ENCODE measurements at regions not wholly inside any gene's neighbourhood (a gene's known extent, or its start where the extent isn't known, plus 50 kb on each side); places are given as distances from the start of the nearest gene placed in this dataset.
A peak's percentile ranks its signal among the peaks of the same experiment; 100 is the strongest.

DNA sequence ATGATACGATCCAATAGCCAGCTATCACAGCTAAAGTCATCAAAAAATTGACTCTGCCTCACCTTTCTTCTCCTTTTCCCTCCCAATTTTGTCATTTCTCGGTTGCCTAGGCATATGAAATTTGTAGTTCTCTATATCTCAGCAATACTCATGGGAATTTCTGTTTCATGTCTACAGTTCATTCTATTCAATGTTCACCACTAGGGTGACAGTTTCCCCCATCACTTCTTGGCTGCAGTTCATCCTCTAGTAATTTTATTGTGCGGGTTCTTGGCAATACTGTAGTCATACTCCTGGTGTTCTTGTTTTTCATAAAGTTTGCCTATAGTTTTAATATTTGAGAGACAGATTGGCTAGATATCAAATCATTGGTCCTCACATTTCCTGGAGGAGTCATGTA is 872.2 kb upstream of the ID2 start:
- Mint-ChIP-seq H3K36me3 (ENCODE audit: low read depth) (no peaks in the 10 kb centered on the region), H3K27ac (no peak overlapping the region)

DNA sequence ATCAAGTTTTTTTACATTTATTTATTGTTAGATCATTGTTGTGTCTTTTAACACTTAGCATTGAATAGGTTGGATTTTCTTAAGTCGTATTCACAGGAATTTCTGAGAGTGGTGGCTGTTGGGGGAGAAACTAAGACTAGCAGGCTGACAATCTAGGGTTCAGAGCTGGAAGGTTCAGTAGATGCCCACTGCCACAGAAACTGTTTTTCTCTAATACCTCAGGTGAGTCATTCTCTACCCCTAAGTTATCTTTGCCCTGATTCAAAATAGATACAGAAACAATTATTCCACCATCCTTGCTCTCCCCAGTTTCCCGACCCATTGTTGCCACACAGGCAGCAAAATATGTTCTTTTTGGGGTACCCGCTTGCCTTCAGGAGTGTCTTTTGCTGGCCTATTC is 870.8 kb upstream of the ID2 start:
- H3K27me3 Mint-ChIP-seq (ENCODE audit: insufficient read depth), result peaks cover 1% of the 10 kb centered on the region
- DNase-seq (ENCODE audit: low spot score), result no peak
- no peaks in the 10 kb centered on the region for H3K36me3 Mint-ChIP-seq (ENCODE audit: low read depth)
- peaks cover 30% of the 10 kb centered on the region for H3K9me3 Mint-ChIP-seq
- intact Hi-C loops (cut with micrococcal nuclease), result loop anchor here (5.0 kb wide), 1 partner anchor 39 kb away; no protein-coding TSS in a partner anchor
- H3K4me1 Mint-ChIP-seq (ENCODE audit: low read depth), result no peaks in the 10 kb centered on the region
- H3K4me3 Mint-ChIP-seq, result no peak overlapping the region
- no peak overlapping the region for H3K27ac Mint-ChIP-seq

More for the DNA sequence above, 872.2 kb upstream of the ID2 start:
- peaks cover 23% of the 10 kb centered on the region for H3K9me3 Mint-ChIP-seq
- DNase-seq (ENCODE audit: low spot score), result no peak
- peaks cover under 1% of the 10 kb centered on the region for H3K27me3 Mint-ChIP-seq (ENCODE audit: insufficient read depth)
- intact Hi-C loops (cut with micrococcal nuclease), result loop anchor here (5.0 kb wide), 1 partner anchor 37 kb away; no protein-coding TSS in a partner anchor
- H3K4me1 Mint-ChIP-seq (ENCODE audit: low read depth), result no peaks in the 10 kb centered on the region
- H3K4me3 Mint-ChIP-seq, result no peak overlapping the region

DNA sequence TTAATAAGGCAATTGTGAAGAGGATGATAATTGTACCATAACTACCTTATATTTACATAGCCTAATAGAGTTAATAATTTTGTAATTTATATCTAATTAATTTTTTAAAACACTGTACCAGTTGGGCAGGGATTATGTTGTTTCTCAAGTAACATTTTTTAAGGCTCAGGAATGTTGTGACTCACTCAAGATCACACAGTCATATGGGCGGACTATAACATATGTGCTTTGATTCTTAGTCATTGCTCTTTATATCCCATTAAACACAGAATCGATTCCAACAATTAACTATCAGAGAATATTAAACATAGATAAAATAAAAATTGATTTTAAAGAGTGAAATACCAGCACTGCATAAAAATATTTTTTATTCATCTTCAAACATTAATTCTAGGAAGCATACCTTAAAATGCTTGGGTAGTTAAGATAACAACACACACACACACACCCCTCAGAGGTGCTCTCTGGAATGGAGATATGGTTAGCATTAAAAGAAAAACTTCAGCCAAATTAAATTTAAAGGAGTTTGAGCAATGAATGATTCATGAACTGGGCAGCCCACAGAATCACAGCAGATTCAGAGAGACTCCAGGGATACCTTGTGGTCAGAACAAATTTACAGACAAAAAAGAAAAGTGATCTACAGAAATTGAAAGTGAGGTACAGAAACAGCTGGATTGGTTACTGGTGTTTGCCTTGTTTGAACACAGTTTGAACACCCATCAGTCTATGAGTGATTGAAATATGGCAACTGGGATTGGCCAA is 869.4 kb upstream of the ID2 start:
- peaks cover 1% of the 10 kb centered on the region for H3K27me3 Mint-ChIP-seq (ENCODE audit: insufficient read depth)
- DNase-seq (ENCODE audit: low spot score), result no peak
- no peaks in the 10 kb centered on the region for H3K36me3 Mint-ChIP-seq (ENCODE audit: low read depth)
- H3K9me3 Mint-ChIP-seq, result peaks cover 32% of the 10 kb centered on the region
- H3K4me1 Mint-ChIP-seq (ENCODE audit: low read depth), result no peaks in the 10 kb centered on the region
- no peak overlapping the region for H3K27ac Mint-ChIP-seq
- intact Hi-C loops (cut with micrococcal nuclease), result loop anchor here (5.0 kb wide), 1 partner anchor 40 kb away; no protein-coding TSS in a partner anchor
- no peak overlapping the region for H3K4me3 Mint-ChIP-seq

DNA sequence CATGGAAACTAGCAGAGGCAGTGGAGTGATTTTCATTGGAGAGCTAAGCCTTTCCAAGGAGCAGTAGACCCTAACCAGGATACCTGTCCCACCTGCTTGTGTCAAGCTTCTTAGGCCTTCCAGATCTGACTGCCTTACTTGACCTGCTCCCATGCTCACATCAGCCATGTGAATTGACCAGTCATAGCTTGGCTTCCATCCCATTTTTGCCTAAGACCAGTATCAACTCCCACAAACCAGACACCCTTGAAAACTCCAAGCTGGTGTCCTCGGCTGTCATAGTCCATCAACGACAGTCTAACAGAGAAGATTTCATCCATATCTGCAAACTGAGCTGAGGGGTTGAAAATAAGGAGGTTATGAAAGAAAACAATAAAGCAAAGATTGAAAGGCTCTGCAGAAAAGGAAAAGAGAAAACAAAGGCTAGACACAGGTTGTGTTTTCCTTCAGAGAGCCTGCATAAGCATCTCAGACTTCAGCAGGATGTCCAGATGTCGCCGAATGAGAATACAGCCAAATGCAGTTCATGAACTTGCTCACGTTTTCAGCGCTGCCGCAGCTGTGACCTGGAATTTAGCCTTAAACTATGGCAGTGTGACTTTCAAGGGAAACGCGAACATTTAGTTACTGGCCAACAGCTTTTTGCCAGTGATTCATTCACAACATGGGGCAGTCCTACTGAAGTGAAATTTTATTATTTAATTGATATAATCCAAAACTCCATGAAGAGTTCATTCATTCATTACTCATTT is 868.1 kb upstream of the ID2 start:
- no peak overlapping the region for H3K4me3 Mint-ChIP-seq
- no peaks in the 10 kb centered on the region for H3K36me3 Mint-ChIP-seq (ENCODE audit: low read depth)
- peaks cover 38% of the 10 kb centered on the region for H3K9me3 Mint-ChIP-seq
- H3K4me1 Mint-ChIP-seq (ENCODE audit: low read depth), result no peaks in the 10 kb centered on the region
- no peak for DNase-seq (ENCODE audit: low spot score)
- no peak overlapping the region for H3K27ac Mint-ChIP-seq
- H3K27me3 Mint-ChIP-seq (ENCODE audit: insufficient read depth), result peaks cover 1% of the 10 kb centered on the region
- intact Hi-C loops (cut with micrococcal nuclease), result loop anchor here (5.0 kb wide), 1 partner anchor 41 kb away; no protein-coding TSS in a partner anchor

DNA sequence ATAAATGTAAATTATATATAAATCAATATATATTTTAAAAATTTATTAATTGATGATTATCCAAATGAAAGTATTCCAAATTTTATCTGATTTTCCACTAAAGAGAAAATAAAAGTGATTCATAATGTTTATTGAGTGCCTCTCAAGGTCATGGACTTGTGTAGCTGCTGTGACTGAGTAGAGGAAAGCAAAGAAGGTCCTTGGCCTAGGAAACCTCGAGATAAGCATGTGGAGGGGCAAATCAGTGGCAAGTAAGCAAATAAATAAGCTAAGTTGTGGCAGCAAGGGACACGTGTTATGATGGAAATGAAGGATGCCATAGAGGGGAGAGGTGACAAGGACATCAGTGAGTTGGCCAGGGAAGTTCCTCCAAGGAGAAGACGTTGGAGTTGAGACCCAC is 866.1 kb upstream of the ID2 start:
- Mint-ChIP-seq H3K27me3 (ENCODE audit: insufficient read depth) (peaks cover 1% of the 10 kb centered on the region), H3K36me3 (ENCODE audit: low read depth) (no peaks in the 10 kb centered on the region), H3K4me3 (no peak overlapping the region), H3K27ac (no peak overlapping the region), H3K4me1 (ENCODE audit: low read depth) (no peaks in the 10 kb centered on the region), H3K9me3 (peaks cover 30% of the 10 kb centered on the region)
- intact Hi-C loops (cut with micrococcal nuclease), result no loop called here
- no peak for DNase-seq (ENCODE audit: low spot score)

DNA sequence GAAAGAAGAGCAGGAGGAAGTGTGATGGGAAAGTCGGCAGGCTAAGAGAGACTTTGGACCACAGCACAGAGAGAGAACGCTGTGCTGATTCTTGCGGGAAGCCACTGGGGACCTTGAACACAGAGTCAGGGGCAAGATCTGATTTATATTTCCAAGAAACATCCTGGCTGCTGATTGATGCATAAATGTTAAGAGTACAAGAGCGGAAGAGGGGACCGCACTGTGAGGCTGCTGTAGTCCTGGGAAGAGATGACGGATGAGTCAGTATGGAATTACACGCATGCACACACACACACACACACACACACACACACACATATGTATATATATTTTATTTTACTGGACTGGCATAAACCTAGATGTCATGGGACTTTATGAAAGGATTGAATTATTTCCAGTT is 865.6 kb upstream of the ID2 start:
- H3K4me1 Mint-ChIP-seq (ENCODE audit: low read depth), result no peaks in the 10 kb centered on the region
- no peak overlapping the region for H3K4me3 Mint-ChIP-seq
- DNase-seq (ENCODE audit: low spot score), result no peak
- no peak overlapping the region for H3K27ac Mint-ChIP-seq
- no peaks in the 10 kb centered on the region for H3K36me3 Mint-ChIP-seq (ENCODE audit: low read depth)
- peaks cover 29% of the 10 kb centered on the region for H3K9me3 Mint-ChIP-seq
- intact Hi-C loops (cut with micrococcal nuclease), result no loop called here
- peaks cover 1% of the 10 kb centered on the region for H3K27me3 Mint-ChIP-seq (ENCODE audit: insufficient read depth)

DNA sequence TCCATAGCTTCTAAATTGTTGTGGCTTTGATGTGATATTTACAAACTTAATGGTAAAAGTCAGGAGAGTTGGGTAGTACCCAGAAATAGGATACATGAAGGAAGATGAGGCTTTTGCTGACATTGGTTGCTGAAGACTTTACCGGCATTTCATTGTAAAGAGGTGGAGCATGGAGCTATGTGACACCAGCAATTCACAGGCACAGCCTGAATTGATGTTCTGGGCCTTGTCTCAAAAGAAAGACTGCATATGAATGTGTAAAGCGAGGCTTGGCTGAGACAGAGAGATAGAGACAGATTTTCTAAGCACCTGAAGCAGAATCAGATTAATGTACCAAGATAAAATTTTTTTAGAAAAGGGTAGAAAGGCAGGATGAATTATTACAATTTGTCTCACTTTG is 864.9 kb upstream of the ID2 start:
- Mint-ChIP-seq H3K9me3 (peaks cover 29% of the 10 kb centered on the region), H3K4me1 (ENCODE audit: low read depth) (no peaks in the 10 kb centered on the region), H3K4me3 (no peak overlapping the region), H3K27ac (no peak overlapping the region), H3K36me3 (ENCODE audit: low read depth) (no peaks in the 10 kb centered on the region), H3K27me3 (ENCODE audit: insufficient read depth) (peaks cover 3% of the 10 kb centered on the region)
- intact Hi-C loops (cut with micrococcal nuclease), result no loop called here
- no peak for DNase-seq (ENCODE audit: low spot score)

DNA sequence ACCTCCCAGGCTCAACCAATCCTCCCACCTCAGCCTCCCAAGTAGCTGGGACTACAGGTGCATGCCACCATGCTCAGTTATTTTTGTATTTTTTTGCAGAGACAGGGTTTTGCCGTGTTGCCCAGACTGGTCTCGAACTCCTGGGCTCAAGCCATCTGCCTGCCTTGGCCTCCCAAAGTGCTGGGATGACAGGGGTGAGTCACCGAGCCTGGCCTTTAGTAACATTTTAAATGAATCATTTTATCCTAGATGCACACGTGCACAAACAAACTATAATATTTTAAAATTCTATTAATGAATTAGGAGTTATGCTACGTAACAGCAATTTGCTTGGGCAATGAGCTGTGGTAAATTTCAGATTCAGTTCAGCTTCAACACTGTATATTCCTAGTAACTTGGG is 862.5 kb upstream of the ID2 start:
- H3K4me3 Mint-ChIP-seq, result no peak overlapping the region
- no peaks in the 10 kb centered on the region for H3K36me3 Mint-ChIP-seq (ENCODE audit: low read depth)
- intact Hi-C loops (cut with micrococcal nuclease), result no loop called here
- DNase-seq (ENCODE audit: low spot score), result no peak
- H3K4me1 Mint-ChIP-seq (ENCODE audit: low read depth), result peaks cover 2% of the 10 kb centered on the region
- H3K27me3 Mint-ChIP-seq (ENCODE audit: insufficient read depth), result peaks cover 3% of the 10 kb centered on the region
- no peak overlapping the region for H3K27ac Mint-ChIP-seq
- peaks cover 17% of the 10 kb centered on the region for H3K9me3 Mint-ChIP-seq

DNA sequence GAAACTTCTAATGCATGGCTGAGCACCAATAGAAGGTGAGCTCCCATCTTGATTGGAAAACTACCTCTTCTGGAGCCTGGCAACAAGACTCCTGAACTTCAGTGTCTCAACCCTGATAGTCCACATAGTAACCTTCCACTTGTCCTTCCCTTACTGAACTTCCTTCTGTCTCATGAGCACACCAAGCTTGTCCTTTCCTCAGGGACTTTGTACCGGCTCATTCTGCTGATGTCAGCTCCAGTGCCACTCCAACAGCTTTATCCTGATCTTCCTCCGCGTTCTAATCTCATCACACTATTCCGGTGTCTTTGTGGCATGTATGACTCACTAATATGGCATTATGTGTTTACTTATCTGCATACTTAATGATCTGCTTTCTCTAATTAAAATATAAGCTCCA is 862.0 kb upstream of the ID2 start:
- peaks cover 7% of the 10 kb centered on the region for H3K4me1 Mint-ChIP-seq (ENCODE audit: low read depth)

DNA sequence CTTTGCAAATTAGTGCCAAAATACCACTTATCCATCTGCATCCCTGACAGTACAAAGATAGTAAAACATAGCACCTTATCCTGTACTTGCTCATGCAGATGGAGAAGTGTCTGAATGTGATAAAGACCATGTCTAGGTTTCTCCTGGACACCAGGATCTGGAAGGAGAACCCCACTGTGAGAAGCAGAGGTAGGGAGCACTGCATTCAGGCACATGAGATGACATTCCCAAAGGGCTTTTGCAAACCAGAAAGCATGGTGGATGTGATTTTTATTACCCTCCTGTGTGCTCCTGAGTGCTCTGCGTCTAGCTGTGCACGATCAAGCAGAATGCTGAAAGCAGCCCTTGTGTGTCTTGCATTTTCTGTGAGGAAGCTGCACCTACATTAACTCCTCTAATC is 857.6 kb upstream of the ID2 start:
- Mint-ChIP-seq H3K4me1 (ENCODE audit: low read depth) (peaks cover 32% of the 10 kb centered on the region), H3K27me3 (ENCODE audit: insufficient read depth) (peaks cover 1% of the 10 kb centered on the region), H3K9me3 (peaks cover 14% of the 10 kb centered on the region), H3K36me3 (ENCODE audit: low read depth) (peaks cover 3% of the 10 kb centered on the region), H3K27ac (peak overlapping the region; percentile 52), H3K4me3 (no peak overlapping the region)
- no peak for DNase-seq (ENCODE audit: low spot score)
- intact Hi-C loops (cut with micrococcal nuclease), result no loop called here

More for the DNA sequence above, 862.0 kb upstream of the ID2 start:
- Mint-ChIP-seq H3K36me3 (ENCODE audit: low read depth) (no peaks in the 10 kb centered on the region), H3K4me3 (no peak overlapping the region), H3K27me3 (ENCODE audit: insufficient read depth) (peaks cover 1% of the 10 kb centered on the region), H3K27ac (no peak overlapping the region), H3K9me3 (peaks cover 14% of the 10 kb centered on the region)
- no peak for DNase-seq (ENCODE audit: low spot score)
- intact Hi-C loops (cut with micrococcal nuclease), result no loop called here

DNA sequence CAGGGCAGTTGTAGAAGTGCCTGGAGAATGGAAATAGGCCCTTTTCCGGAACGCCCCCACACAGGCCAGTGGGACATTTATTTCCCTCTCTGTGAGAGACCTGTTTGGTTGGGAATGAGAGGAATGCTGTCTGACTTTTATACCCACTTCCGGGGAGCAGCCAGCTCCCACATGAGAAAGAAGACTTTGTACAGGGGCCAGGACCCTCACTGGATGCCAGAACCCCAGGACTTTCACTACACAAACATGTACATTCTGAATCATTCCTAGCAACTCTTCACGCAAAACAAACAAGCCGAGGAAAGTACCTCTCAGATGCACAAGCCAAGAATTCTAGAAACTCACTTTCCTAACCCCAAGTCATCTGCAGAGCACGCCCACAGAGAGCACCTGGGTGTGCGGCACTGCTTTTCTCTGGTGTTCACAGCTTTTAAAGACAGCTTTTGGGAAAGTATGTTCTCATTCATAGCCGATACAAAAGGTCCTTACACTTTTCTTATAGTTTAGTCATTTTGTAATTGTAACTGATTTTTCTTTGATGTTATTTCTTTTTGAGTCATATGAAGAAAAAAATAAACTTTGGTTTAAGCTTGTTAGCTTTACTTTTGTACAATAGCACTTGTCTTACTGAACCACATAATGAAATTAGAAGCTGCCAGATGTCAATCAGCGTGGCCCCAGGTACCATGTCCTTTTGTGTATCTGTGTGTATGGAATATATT is 856.1 kb upstream of the ID2 start:
- Mint-ChIP-seq H3K4me3 (peak overlapping the region; percentile 23), H3K4me1 (ENCODE audit: low read depth) (peaks cover 41% of the 10 kb centered on the region), H3K27me3 (ENCODE audit: insufficient read depth) (peaks cover 4% of the 10 kb centered on the region), H3K9me3 (peaks cover 14% of the 10 kb centered on the region), H3K27ac (peak overlapping the region; percentile 97), H3K36me3 (ENCODE audit: low read depth) (peaks cover 9% of the 10 kb centered on the region)
- peak; percentile 55 for DNase-seq (ENCODE audit: low spot score)
- intact Hi-C loops (cut with micrococcal nuclease), result loop anchor here (1.0 to 5.0 kb wide), 23 partner anchors 23 to 856 kb away; no protein-coding TSS in a partner anchor

DNA sequence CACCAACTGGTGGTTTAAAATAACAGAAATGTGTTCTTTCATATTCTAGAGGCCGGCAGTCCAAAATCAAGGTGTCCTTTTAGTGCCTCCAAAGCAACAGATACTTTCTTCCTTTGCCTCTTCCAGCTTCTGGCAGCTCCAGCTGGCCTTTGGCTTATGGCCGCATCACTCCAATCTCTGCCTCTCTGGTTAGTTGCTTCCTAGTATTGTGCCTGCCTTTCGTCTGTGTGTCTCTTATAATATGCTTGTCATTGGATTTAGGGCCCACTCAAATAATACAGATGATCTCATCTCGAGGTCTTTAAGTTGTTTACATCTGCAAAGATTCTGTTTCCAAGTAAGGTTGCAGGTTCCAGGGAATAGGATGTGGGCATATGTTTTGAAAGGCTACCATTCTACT is 855.2 kb upstream of the ID2 start:
- peaks cover 19% of the 10 kb centered on the region for H3K9me3 Mint-ChIP-seq
- peaks cover 2% of the 10 kb centered on the region for H3K27me3 Mint-ChIP-seq (ENCODE audit: insufficient read depth)
- peaks cover 47% of the 10 kb centered on the region for H3K4me1 Mint-ChIP-seq (ENCODE audit: low read depth)
- DNase-seq (ENCODE audit: low spot score), result no peak
- H3K36me3 Mint-ChIP-seq (ENCODE audit: low read depth), result peaks cover 11% of the 10 kb centered on the region
- H3K4me3 Mint-ChIP-seq, result peak overlapping the region; percentile 60
- peak overlapping the region; percentile 97 for H3K27ac Mint-ChIP-seq
- intact Hi-C loops (cut with micrococcal nuclease), result loop anchor here (1.0 to 5.0 kb wide), 19 partner anchors 22 to 855 kb away; no protein-coding TSS in a partner anchor

Measured in activated T-helper 1 cell treated with anti-CD3 and anti-CD28 coated beads, Interleukin-12 subunit alpha, Interleukin-12 subunit beta, Interleukin-2, Interleukin-4 antibody, amounts not matched to agents 30 ng/mL and 10 ng/mL and 1 ng/mL, durations not matched to agents 14 hours and 24 hours and 36 hours (primary cell).